SIG-M5 treated with dmso at 0.1 percent for 504 hours (cell line): ENCODE measurements at regions not wholly inside any gene's neighbourhood (a gene's known extent, or its start where the extent isn't known, plus 50 kb on each side); places are given as distances from the start of the nearest gene placed in this dataset.

Experiments
- DNase-seq: peaks from one replicate; lab custom pipeline; 2025; ENCODE audit not compliant: unreplicated experiment; lab: John Stamatoyannopoulos, UW

DNA sequence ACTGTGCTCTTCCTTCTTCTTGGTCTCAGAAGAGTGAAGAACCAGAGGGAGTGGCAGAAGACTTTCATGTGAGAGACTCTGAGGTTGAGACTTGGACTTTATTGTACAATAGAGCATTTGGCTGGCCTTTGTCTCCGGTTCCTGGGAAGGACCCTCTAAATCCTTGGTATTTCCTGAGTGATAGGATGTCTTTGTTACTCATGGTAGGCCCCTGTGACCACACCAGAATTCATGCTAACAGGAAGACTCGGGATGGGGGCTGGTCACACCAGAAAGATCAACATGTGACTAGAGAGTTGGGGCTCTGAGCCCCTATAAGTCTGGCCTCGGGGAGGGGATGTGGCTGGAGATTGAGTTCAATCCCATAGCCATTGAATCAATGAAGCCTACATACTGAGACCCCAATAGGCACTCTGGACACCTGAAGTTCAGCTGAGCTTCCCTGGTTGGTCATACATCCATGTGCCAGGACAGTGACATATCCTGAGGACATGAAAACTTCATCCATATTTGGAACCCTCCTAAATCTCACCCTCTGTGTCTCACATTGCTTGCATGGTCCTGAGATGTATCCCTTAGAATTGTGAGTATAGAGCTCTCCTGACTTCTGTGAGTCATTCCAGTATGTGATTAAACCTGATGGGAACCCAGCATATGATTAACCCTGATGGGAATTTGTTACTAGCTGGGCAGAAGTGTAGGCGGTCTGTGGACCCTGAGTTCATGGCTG, 201.7 kb downstream of the GADD45G start:
- no peak for DNase-seq

- no peak for DNase-seq
These were observed 202.2 kb downstream of the GADD45G start for GRCh38 chr9:89807101-89807395.

- DNase-seq, result no peak
These were observed 202.9 kb downstream of the GADD45G start for GRCh38 chr9:89807682-89808075.

GRCh38 chr9:89808076-89808755, 203.4 kb downstream of the GADD45G start:
- peak; percentile 12 for DNase-seq

DNA sequence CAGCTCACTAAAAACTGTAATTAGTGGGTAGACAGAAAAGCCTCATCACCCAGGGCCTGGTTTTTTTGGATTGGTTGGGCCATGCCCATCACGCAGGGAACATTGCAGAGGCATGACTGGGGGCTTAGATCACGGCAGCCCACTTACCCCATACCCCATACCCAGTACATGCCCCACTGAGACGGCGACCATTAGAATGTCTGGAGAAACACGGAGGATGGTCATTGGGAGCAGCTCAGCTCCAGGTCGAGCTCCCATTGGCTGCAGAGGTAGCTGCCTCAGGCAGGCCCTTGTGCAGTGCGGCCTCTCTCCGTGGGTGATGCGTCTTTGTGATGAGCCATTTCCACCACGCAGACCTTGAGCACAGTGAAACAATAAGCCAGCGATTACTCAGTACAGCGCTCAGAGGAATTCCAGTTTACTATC, 204.0 kb downstream of the GADD45G start:
- no peak for DNase-seq

GRCh38 chr9:89810431-89810830, 205.6 kb downstream of the GADD45G start:
- DNase-seq, result no peak

GRCh38 chr9:89811356-89811755, 206.5 kb downstream of the GADD45G start:
- DNase-seq, result no peak

- DNase-seq, result no peak
These were observed 207.2 kb downstream of the GADD45G start for GRCh38 chr9:89811886-89812450.

DNA sequence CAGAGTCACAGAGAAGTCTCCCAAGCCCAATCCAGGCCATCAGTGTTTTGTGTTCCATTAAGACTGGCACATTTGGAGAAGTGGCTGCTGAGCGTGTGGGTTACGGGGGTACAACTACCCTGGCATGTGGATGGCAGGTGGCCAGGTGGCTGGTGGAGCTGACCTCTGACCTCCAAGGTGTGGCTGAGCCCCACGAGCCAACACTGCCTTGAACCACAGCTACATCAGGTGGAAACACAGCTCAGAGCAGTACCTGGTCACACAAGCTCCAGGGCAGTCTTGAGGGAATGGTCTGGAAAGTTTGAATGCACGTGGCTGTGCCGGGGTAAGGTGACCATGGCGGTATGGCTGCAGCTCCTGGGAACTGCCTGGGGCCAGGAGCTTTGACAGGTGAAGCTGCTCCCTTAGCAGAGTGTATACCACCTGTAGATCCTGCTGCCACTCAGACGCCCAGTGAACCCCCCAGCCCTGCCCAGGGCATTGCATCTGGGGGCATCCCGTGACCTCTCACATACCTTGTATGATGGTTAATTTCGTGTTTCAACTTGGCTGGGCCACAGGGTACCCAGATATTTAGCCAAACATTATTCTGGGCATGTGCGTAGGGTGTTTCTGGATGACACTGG, 207.9 kb downstream of the GADD45G start:
- DNase-seq, result no peak

DNA sequence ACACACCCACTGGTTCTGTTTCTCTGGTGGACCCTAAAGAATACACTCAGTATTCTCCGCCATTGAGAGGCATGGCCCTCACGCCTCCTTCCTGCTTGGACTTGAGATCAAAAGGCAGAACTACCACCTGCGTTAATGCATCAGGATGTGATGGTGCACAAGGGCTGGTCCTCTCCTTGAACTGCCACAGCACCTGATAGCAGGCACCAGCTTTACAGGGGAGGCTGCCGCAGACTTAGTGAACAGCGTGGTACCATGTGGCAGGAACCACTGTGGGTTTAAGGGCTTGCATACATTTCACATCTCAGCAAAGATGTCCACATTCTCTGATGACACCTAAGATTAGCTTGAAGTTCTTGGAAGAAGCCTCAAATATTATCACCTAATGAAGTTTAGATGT, 208.7 kb downstream of the GADD45G start:
- DNase-seq, result no peak

DNA sequence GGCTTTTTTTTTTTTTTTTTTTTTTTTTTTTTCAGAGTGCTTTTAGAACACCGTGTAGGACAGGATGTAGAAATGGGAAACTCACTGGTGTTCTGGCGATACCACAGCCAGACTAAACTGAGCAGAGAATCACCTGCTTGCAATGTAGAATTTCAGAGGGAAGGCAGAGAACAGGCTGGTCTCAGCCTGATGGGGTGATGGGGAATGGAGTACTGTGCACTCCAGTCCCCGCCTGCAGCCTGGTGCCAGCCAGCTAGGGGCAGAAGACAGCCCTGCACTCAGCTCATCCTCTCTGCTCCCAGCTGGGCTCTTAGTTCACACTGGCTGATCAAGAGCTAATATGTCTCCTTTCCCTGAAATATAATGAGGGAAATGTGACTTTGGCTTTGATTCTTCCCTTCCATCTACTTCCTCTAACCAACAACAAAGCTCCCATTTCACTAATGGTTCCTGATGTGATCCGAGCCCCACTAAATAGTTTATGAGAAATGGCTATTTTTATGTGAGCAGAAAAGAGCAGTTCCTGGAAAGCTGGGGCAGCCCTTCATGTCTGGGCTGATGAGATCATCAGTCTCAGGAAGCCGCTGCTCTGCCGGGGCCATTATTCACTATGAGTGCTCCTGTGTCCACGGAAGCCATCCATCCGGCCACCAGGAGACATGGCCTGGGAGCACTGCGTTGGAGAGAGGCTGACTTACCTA, 209.7 kb downstream of the GADD45G start:
- no peak for DNase-seq

GRCh38 chr9:89815061-89815902, 210.5 kb downstream of the GADD45G start:
- no peak for DNase-seq

GRCh38 chr9:89815903-89816573, 211.2 kb downstream of the GADD45G start:
- no peak for DNase-seq

DNA sequence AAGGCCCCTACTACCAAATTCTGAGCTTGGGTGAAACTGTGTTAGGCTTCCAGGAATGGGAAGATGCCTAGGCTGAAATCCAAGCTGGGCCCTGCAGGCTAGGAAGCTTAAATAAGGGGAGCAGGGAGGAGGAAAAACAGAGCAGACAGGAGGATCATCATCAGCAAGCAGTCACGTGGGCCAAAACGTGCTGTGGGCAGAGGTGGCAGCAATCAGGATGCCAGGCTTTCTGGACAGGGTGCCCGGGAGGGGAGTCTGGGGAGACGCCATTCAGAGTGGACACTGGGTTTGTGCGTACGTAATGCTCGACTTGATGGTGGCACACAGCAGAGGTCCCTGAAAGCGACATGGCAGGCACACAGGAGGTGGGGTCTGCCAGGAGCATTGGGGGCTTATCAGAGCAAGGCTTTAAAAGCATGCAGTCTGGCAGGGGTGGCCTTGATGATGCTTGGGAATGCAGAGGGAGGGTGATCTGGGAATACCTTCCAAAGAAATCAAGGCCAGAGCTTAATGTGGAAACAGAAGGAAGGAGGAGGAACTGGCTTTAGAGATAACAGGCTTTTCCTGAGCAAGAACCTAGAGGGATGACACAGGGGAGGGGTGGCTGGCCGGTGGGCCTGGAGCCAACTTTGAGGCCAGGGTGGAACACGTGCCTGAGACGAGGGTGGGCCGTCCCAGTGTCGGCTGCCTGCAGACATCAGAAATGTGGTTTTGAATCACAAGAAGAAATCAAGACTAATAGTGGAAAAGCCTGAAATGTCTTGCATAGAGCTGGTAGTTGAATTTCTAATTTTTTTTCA, 212.5 kb downstream of the GADD45G start:
- DNase-seq, result no peak

- no peak for DNase-seq
These were observed 215.5 kb downstream of the GADD45G start for GRCh38 chr9:89820337-89820736.

GRCh38 chr9:89821081-89821480, 216.3 kb downstream of the GADD45G start:
- DNase-seq, result no peak

DNA sequence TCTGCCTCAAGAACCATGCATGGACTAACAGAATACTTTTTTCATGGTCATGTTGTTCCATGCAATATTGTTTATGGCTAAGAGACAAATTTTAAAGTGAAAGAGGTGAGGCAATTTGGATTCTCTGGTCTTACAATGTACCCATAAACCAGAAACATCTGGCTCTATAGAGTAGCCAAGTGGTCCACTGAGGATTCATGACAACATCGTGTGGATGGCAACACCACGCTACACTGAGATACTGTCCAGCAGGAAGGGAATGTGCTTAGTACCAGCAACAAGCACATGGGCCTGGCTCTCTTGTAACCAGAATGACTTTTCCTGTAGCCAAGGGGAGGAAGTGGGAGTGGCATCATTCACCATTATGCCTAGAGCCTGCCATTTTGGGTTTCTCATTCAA, 218.2 kb downstream of the GADD45G start:
- DNase-seq, result no peak

- DNase-seq, result no peak
These were observed 220.9 kb downstream of the GADD45G start for GRCh38 chr9:89825669-89826068.

- DNase-seq, result no peak
These were observed 221.4 kb downstream of the GADD45G start for GRCh38 chr9:89826186-89826585.
